Spleen (tissue), 11 donors: ENCODE measurements at regions not wholly inside any gene's neighbourhood (a gene's known extent, or its start where the extent isn't known, plus 50 kb on each side); places are given as distances from the start of the nearest gene placed in this dataset.
"Not testable (repeated sequence)": the region's sequence is repeated elsewhere in the genome, so short reads cannot be mapped to it uniquely, and the experiment has no call there.

Experiments
- DNase-seq: peaks from one replicate; pipeline ENCODE4 v3.0.0-alpha.2; 2020
- H3K27ac ChIP-seq, 8 donors: fragments of 200-600 bp; sonication (generic) in 7 of 8; 1 replicate in 4 of 8; 2 replicates in 4 of 8; pipeline versions ENCODE4 v1.5.0 to v1.8.0; 2016 to 2021; ENCODE audit warnings: inconsistent platforms in 4 of 8, mild to moderate bottlenecking in 4 of 8, moderate library complexity in 1 of 8
- H3K27me3 ChIP-seq, 7 donors: fragments of 200-600 bp; sonication (generic) in 6 of 7; replicated peaks in 1 of 7; 1 replicate in 4 of 7; 2 replicates in 3 of 7; pipeline versions ENCODE4 v1.5.0 to v1.8.0; 2016 to 2021; ENCODE audit warnings: inconsistent platforms in 3 of 7, mild to moderate bottlenecking in 1 of 7
- H3K36me3 ChIP-seq, 6 donors: fragments of 200-600 bp; sonication (generic) in 5 of 6; 1 replicate in 4 of 6; 2 replicates in 2 of 6; pipeline versions ENCODE4 v1.5.0 to v1.8.0; 2016 to 2021; ENCODE audit warnings: inconsistent platforms in 2 of 6
- H3K4me1 ChIP-seq, 6 donors: fragments of 200-600 bp; sonication (generic) in 5 of 6; 1 replicate in 3 of 6; 2 replicates in 3 of 6; pipeline versions ENCODE4 v1.5.0 to v1.8.0; 2016 to 2021; ENCODE audit warnings: inconsistent platforms in 3 of 6
- H3K4me3 ChIP-seq, 8 donors: fragments of 200-600 bp; sonication (generic) in 7 of 8; 1 replicate in 4 of 8; 2 replicates in 4 of 8; pipeline versions ENCODE4 v1.5.0 to v1.8.0; 2016 to 2021; ENCODE audit warnings: inconsistent platforms in 4 of 8, mild to moderate bottlenecking in 4 of 8, moderate library complexity in 2 of 8
- H3K9me3 ChIP-seq, 8 donors: fragments of 200-600 bp; sonication (generic) in 7 of 8; 1 replicate in 4 of 8; 2 replicates in 4 of 8; pipeline versions ENCODE4 v1.5.0 to v1.8.0; 2016 to 2021; ENCODE audit warnings: inconsistent platforms in 4 of 8
- CTCF ChIP-seq, 11 experiments: fragments of 200-600 bp in 7 of 11; fragments of 450-650 bp in 4 of 11; sonication (generic) in 4 of 11; IDR thresholded peaks in 8 of 11; conservative IDR thresholded peaks in 3 of 11; 1 replicate in 7 of 11; 2 replicates in 4 of 11; pipeline versions ENCODE4 v1.4.0 to v1.8.0; 2016 to 2021; ENCODE audit warnings: antibody characterized with exemption in 11 of 11, inconsistent platforms in 4 of 11, mild to moderate bottlenecking in 1 of 11
- POLR2A ChIP-seq, 3 donors: fragments of 450-650 bp; IDR thresholded peaks; one replicate each; pipeline ENCODE4 v1.5.1; 2017; ENCODE audit warnings: antibody characterized with exemption in 3 of 3, mild to moderate bottlenecking in 1 of 3
- POLR2AphosphoS5 ChIP-seq, 3 donors: sonication (generic); formaldehyde crosslinking; IDR thresholded peaks; one replicate each; pipeline ENCODE4 v1.5.1; 2017; ENCODE audit warnings: antibody characterized with exemption in 3 of 3
- WGBS, 5 donors: extraction: QIAGEN DNeasy Blood & Tissue Kit in 3 of 5; methylation state at CpG; one replicate each; pipeline versions ENCODE4 v1.1.5 to v1.1.7; 2013 to 2018; 5-methylcytosine and 5-hydroxymethylcytosine counted together
- intact Hi-C: fragments of 100-400 bp; cut with DNase I; formaldehyde crosslinking; loops from one replicate; pipeline ENCODE4 v1.15.0; 2023; ENCODE audit warnings: low total_unique reads
- donor health status: healthy with polysubstance abuse.
- donor health status: DM: no; HTN: no; CAD: no; lungs with moderate emphysema.
- donor health status: DM: no; HTN: no; CAD: no.
- donor health status: Bipolar disorder and iron deficiency.
- donor health status: healthy.
- donor health status: DM: no; HTN: no; CAD: no.
- donor health status: DM: yes; HTN: yes; CAD: no.

DNA sequence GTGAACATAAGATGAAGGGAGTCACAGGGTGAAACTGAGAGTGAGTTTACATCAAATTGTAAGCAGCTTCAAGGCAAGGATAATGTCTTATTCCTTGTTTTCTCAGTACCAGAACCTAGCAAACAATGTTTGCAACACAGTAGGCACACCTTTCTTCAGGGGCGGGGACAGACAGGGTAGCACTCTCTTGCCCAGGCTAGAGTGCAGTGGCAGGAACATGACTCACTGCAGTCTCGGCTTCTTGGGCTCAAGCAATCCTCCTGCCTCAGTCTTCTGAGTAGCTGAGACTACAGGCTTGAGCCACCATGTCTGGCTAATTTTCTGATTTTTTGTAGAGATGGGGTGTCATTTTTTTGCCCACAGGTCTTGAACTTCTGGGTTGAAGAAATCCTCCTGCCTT, 299.8 kb downstream of the CD83 start:
- WGBS, 5 donors = 85 to 98% (median 93%) methylated on average over 2 of the region's 2 CpGs
- intact Hi-C loops = no loop called here
- H3K4me1 ChIP-seq = peaks cover 0 to 9% (median 0%) of the 10 kb centered on the region in 6 donors
- no peaks in the 10 kb centered on the region for H3K27me3 ChIP-seq
- TF ChIP-seq CTCF (IDR thresholded peaks at IDR 0.05 in 8 of 11, conservative IDR thresholded peaks at IDR 0.05 in 3 of 11) = no peak
- no peaks in the 10 kb centered on the region for H3K36me3 ChIP-seq
- no peak overlapping the region for H3K27ac ChIP-seq
- DNase-seq = no peak
- H3K9me3 ChIP-seq = no peaks in the 10 kb centered on the region
- H3K4me3 ChIP-seq = no peak overlapping the region

DNA sequence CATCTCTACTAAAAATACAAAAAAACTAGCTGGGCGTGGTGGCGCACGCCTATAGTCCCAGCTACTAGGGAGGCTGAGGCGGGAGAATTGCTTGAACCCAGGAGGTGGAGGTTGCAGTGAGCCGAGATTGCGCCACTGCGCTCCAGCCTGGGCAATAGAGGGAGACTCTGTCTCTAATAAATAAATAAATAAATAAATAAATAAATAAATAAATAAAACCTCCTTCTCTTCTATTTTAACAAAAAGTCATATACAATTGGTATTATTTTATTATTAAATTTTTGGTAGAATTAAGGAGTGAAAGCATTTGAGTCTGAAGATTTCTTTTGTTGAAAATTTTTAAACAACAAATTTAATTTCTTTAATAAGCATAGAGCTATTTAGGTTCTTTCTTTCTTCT, 301.7 kb downstream of the CD83 start:
- DNase-seq, H3K27ac ChIP-seq, H3K27me3 ChIP-seq, H3K4me3 ChIP-seq, intact Hi-C loops, H3K36me3 ChIP-seq, H3K9me3 ChIP-seq: not testable (repeated sequence)
- 82 to 99% (median 97%) methylated on average over 7 of the region's 7 CpGs for WGBS, 5 donors
- peaks cover 0 to 16% (median 0%) of the 10 kb centered on the region in 6 donors for H3K4me1 ChIP-seq

GRCh38 chr6:14422061-14422460, 304.5 kb downstream of the CD83 start:
- no peak for TF ChIP-seq POLR2A (IDR thresholded peaks at IDR 0.05)
- TF ChIP-seq POLR2AphosphoS5 (IDR thresholded peaks at IDR 0.05) = no peak
- TF ChIP-seq CTCF (IDR thresholded peaks at IDR 0.05 in 8 of 11, conservative IDR thresholded peaks at IDR 0.05 in 3 of 11) = no peak
- 77 to 95% (median 78%) methylated on average over 6 of the region's 6 CpGs for WGBS, 5 donors
- Histone ChIP-seq H3K4me1 (peaks cover 0 to 16% (median 0%) of the 10 kb centered on the region in 6 donors), H3K9me3 (no peaks in the 10 kb centered on the region), H3K4me3 (no peak overlapping the region), H3K27ac (no peak overlapping the region), H3K27me3 (no peaks in the 10 kb centered on the region), H3K36me3 (no peaks in the 10 kb centered on the region)
- DNase-seq = no peak
- intact Hi-C loops = no loop called here

- TF ChIP-seq CTCF (IDR thresholded peaks at IDR 0.05 in 8 of 11, conservative IDR thresholded peaks at IDR 0.05 in 3 of 11) = no peak
- TF ChIP-seq POLR2AphosphoS5 (IDR thresholded peaks at IDR 0.05) = no peak
- no peak for TF ChIP-seq POLR2A (IDR thresholded peaks at IDR 0.05)
- WGBS, 5 donors = 25 to 52% (median 39%) methylated on average over 2 of the region's 2 CpGs
- no peak for DNase-seq
- Histone ChIP-seq H3K27ac (no peak overlapping the region), H3K4me3 (no peak overlapping the region), H3K36me3 (no peaks in the 10 kb centered on the region), H3K4me1 (peaks cover 0 to 16% (median 0%) of the 10 kb centered on the region in 6 donors), H3K27me3 (no peaks in the 10 kb centered on the region), H3K9me3 (no peaks in the 10 kb centered on the region)
- intact Hi-C loops = no loop called here
These were observed 305.3 kb downstream of the CD83 start for GRCh38 chr6:14422917-14423316.

- H3K36me3 ChIP-seq = no peaks in the 10 kb centered on the region
- H3K9me3 ChIP-seq = no peaks in the 10 kb centered on the region
- WGBS, 5 donors = 54 to 80% (median 70%) methylated on average over 5 of the region's 5 CpGs
- intact Hi-C loops = no loop called here
- no peaks in the 10 kb centered on the region for H3K27me3 ChIP-seq
- H3K4me1 ChIP-seq = peaks cover 0 to 16% (median 0%) of the 10 kb centered on the region in 6 donors
- H3K27ac ChIP-seq = no peak overlapping the region
- no peak for DNase-seq
- no peak overlapping the region for H3K4me3 ChIP-seq
- no peak for TF ChIP-seq CTCF (IDR thresholded peaks at IDR 0.05 in 8 of 11, conservative IDR thresholded peaks at IDR 0.05 in 3 of 11)
- TF ChIP-seq POLR2AphosphoS5 (IDR thresholded peaks at IDR 0.05) = no peak
- no peak for TF ChIP-seq POLR2A (IDR thresholded peaks at IDR 0.05)
These were observed 305.8 kb downstream of the CD83 start for GRCh38 chr6:14423330-14423729.
